ENCODE measurements at regions not wholly inside any gene's neighbourhood (a gene's known extent, or its start where the extent isn't known, plus 50 kb on each side); places are given as distances from the start of the nearest gene placed in this dataset.

- no peak for TF ChIP-seq CTCF (IDR thresholded peaks at IDR 0.05; ENCODE audit: insufficient read depth, low read length, severe bottlenecking)
- H3K27me3 ChIP-seq (ENCODE audit: control insufficient read depth, insufficient read depth, low read length): no peaks in the 10 kb centered on the region
- no peak for FAIRE-seq
- no peak overlapping the region for H3K4me3 ChIP-seq (ENCODE audit: low read depth, low read length)
- H3K36me3 ChIP-seq (ENCODE audit: control insufficient read depth, insufficient read depth, low read length): no peaks in the 10 kb centered on the region
- no peak for DNase-seq (ENCODE audit: low read depth)
Measured at GRCh38 chr14:28709571-28710305, 56.8 kb upstream of the FOXG1 start.

All from bronchial epithelial cell (primary cell).